GM18907 (cell line): ENCODE measurements at regions not wholly inside any gene's neighbourhood (a gene's known extent, or its start where the extent isn't known, plus 50 kb on each side); places are given as distances from the start of the nearest gene placed in this dataset.
"Not testable (repeated sequence)": the region's sequence is repeated elsewhere in the genome, so short reads cannot be mapped to it uniquely, and the experiment has no call there.

ENCODE experiments used
- ATAC-seq: cut with Tn5 transposase; IDR thresholded peaks from one replicate; pipeline ENCODE4 v1.9.1; 2021; ENCODE audit warnings: mild to moderate bottlenecking, moderate library complexity; ENCODE audit not compliant: unreplicated experiment

DNA sequence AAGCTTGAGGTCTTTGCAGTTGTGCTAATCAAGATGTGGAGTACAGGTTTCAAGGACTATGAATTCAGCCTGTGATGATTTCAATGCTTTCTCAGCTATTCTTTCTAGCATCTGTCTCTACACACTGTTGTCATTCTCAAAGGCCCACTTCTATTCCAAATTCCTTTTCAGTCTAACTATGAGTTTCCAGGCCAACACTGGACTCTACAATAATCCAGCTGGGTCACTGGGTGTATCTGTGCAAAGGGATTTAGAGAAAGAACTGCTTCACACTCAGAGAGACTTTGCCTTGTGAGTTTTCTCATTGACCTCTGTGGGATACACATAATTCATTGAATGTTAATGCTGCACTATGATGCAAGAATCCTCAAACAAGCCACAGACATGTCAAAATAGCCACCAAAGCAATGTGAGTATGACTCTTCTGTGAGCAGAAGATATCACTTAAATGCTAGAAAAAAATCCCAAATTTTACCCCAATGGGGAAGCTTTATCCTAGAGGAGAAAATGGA lies 171.8 kb upstream of the CLNK start:
- no peak for ATAC-seq

DNA sequence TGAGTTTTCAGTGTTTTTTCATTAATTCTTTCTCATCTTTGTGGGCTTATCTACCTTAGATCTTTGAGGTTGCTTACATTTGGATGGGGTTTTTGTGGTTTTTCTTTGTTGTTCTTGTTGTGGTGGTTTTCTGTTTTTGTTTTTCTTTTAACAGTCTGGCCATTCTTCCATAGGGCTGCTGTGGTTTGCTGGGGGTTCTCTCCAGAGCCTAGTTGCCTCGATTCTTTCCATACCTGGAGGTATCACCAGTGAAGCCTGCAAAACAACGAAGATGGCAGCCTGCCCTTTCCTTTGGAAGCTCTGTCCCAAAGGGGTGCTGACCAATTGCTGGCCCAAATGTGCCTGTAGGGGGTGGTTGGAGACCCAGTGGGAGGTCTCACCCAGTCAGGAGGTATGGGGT lies 168.6 kb upstream of the CLNK start:
- ATAC-seq: no peak

DNA sequence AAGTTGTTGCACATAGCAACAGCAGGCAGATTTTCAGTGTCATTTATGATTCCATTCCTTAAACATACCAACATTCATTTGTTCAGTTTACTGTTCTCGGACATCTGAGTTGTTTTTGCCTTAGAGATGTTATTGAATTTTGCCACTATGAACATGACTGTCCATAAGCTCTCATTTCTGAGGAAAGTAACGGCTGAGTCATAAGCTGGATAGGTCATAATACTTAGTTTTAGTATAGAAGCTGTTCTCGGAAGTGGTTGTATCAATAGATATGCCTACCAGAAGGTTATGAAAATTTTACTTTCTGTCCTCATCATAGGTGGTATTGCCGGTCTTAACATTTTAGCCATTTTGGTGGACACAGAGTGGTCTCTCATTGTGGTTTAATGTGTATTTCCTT lies 157.1 kb upstream of the CLNK start:
- ATAC-seq: no peak

DNA sequence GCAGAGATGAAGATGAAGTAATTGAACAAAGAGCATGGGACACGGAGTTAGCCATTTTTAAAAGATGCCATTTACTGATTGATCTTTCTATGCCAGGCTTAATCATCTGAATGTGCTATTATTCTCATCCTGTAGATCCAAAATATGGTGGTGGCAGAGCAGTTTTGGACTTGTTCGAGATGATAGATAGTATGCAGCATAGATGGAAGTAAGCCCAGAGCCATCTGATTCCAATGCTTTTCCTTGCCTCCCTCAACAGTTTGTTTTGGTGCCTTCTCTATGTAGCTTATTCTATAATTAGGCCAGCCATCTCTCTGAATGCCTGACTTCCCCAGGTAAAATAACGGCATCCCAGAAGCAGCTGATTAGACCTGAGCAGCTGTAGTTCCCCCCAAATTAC lies 152.6 kb upstream of the CLNK start:
- no peak for ATAC-seq

DNA sequence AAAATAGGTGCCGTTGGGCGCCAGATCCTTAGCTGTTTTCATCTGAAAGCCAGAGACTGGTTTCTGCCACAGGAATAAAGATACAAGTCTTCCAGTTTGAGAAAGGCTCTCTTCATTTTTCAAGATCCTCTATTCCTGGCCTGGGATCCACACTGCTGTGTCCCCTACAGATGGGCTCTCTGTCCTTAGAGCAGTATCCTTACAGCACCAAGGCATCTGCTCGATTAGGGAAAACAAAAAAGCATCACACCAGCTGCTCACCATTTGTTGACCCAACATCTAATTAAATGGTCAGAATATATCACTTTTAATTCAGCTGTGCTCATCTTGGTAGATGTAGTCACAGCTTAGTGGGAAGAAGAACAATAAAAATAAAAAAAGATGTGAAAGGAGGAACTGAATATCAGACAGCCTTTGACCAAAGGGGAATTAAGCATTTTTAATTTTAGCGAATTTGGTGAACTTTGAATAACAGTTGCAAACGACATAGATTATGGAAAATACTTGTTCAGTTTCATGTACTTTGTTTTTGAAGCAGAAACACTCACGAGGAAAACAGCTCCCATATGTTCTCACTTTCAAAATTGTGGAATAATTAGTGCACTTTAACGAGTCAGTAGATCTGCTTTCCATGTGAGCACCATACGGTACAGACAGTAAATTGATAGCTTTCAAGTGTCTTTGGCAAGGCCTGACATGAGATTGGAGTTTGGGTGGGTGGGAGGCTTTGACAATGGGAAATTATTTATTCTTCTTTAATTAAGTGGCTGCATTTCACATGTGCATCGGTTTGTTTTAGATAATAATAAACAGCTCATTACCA lies 148.4 kb upstream of the CLNK start:
- ATAC-seq: no peak

DNA sequence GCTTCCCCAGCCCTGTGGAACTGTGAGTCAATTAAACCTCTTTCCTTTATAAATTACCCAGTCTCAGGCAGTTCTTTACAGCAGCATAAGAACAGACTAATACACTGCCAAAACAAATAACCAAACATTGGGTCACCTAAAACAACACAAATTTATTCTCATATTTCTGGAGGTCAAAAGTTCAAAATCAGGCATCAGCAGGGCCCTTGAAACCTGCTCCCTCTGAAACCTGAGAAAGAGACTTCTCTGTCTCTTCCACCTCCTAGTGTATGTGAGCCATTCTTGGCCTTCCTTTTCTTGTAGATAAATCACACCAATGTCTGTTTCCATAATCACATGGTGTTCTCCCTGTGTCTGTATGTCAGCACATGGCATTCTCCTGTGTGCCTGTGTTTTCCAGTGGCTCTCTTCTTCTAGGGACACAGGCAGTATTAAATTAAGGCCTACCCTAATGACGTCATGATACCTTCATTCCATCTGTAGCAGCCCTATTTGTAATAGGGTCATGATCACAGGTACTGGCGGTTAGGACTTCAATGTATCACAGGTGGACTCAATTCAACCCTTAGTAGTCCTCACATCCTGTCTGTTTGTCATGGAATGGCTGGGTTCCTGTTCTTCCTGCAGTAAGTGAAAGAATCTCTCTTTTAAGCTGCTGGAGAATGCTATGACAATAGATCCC lies 147.3 kb upstream of the CLNK start:
- no peak for ATAC-seq

DNA sequence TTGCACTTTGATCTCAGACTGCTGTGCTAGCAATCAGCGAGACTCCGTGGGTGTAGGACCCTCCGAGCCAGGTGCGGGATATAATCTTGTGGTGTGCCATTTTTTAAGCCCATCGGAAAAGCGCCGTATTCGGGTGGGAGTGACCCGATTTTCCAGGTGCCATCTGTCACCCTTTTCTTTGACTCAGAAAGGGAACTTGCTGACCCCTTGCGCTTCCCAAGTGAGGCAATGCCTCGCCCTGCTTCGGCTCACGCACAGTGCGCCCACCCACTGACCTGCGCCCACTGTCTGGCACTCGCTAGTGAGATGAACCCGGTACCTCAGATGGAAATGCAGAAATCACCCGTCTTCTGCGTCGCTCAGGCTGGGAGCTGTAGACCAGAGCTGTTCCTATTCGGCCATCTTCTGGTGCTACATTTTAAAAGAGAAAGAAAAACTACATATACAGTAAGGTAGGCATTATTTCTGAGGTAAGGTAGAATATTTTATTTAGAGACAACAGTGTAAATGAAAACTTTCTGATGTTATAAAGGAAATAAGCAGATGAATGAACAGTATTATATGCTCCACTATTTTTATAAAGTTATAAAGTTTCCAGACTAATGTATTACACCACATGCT lies 144.5 kb upstream of the CLNK start:
- ATAC-seq: not testable (repeated sequence)

DNA sequence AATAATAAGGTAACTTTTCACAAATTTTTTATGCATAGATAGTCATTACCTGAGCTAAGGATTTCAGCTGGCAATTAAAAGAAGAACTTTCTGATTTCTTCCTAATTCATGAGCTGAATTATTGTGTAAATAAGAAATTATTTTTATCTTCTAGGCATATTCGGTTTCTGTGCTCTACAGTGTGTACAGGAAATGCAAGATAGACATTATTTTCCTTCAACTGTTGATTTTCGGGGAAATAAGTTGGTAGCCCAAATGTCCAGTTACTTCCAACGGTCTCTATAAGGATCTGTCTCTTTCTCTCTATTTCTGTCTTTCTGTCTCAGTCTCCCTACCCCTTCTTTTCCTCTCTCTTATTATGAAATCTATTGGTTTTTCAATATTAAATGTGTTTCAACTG lies 137.3 kb upstream of the CLNK start:
- no peak for ATAC-seq

DNA sequence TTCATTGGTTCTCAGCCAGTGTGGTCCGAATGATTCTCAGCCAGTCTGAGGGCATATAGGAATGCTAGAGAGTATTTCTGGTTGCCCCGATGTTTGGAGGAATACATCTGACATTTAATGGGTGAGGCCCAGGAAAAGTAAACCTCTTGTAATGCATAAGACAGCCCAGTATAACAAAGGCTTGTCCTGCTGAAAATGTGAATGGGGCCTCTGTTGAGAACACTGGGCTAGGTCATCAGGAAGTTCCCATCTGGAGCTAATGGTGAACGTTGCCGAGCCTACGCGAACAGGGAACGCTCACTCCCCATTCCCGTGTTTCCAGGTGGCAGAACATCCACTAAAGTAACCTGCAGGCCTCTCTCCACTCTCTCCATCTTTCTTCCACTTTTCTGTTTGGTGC lies 132.0 kb upstream of the CLNK start:
- no peak for ATAC-seq

DNA sequence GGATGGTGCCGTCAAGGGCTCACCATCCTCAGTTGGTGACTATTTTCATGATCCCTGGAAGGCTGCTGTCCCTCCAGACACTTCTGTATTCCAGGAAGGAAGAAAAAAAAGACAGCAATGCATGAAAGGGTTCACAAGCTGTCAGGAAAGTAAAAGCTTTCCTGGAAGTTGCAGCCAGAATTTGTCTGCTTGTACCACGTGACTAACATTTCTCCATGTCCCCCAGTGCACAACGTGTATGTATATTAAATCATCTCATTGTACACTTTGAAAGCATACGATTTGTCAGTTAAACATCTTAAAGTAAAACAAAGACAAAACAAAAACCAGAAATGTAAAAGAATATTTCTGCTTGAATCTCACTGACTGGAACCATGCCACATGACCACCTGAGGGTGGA lies 127.4 kb upstream of the CLNK start:
- no peak for ATAC-seq

DNA sequence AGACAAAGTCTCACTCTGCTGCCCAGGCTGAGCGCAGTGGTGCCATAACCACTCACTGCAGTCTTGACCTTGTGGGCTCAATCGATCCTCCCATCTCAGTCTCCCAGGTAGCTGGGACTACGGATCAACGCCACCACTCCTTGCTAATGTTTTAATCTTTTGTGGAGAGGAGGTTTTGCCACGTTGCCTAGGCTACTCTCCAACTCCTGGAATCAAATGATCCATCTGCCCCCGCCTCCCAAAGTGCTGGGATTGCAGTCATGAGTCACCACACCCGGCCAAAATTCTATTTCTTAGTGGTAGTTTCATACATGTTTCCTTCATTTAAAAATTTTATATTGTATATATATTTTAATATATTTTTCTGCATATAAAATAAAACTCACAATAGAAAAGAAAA lies 125.8 kb upstream of the CLNK start:
- no peak for ATAC-seq

DNA sequence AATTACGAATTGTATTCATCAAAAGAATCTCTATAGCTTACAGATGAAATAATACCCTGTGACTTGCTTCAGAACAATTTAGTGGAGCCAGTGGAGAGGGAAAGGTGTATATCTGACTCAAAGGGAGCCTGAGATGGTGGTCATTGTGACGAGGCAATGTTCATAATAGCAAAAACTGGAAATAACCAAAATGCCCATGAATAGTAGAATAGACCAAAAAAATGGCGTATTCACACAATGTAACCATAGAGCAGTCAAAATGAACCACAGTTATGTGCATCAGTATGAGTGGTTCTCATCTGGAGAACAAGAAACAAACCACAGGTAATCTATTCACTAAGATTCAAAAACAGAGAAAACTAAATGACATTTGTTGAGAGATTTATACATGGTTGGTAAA lies 125.3 kb upstream of the CLNK start:
- ATAC-seq: peak; percentile 77

DNA sequence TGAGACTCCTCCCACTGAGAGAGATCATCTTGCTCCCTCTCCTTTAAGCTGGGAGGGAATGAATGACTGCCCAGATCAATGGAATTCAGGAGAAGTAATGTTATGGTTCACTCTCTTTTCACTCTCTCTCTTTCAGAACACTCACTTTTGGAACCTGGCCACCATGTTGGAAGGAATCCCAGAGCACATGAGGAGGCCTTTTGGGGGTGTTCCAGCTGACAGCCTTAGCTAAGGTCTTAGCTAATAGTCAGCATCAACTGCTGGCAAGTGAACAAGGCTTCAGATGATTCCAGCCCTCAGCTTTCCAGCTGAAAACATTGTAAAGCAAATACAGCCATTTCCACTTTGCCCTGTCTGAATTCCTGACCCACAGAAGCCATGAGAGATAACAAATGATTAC lies 124.0 kb upstream of the CLNK start:
- no peak for ATAC-seq

DNA sequence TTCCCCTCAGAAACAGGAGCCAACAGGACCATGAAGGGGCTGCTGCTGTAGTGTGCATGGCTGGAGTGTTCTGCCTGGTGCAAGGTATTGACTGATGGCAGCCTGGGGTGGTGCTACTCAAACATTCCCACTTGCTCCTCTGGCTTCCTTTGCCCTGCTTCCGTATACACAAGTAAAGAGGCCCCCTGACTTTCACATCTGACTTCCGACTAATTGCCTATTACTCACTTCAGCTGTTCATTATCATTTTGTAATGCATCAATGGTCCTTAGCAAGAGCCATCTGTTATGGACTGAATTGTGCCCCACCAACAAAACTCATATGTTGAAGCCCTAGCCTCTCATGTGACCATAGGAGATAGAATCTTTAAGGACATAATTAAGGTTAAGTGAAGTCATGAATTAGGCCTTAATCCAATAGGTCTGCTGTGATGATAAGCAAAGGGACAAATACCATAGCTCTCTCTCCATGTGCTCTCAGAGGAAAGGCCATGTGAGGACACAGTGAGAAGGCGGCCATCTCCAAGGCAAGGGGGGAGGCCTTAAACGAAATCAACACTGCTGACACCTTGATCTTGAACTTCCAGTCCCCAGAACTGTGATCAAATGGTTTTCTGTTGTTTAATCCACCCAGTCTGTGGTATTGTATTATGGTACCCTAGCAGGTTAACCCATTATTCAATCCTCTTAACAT lies 122.5 kb upstream of the CLNK start:
- ATAC-seq: no peak

DNA sequence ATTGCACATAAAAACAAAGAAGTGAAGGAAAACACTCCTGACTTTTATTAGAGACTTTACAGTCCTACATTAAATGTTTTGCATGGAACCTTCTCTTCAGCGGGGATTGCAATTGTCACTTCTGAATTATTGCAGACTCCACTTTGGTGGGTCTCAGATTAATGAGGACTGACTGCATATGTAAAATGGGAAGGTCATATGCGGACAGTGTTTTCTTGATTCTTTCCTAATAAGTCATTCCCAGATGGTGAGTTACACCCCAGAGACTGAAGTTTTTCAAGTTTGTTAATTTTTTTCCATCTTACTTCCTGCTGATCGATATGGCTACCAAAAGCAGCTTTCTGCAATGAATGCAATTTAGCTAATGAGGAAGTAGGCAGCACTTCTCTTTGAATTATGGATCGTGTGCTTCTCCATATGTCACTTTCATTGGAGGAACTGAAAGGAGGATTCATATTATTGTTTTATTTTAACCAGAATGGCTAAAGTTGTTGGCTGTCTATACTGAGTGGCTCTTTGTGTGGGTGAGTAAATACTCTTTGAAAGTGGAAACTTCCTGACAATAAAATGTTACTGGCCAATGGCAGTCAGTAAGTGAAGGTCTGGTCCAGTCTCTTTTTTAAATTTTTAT lies 119.3 kb upstream of the CLNK start:
- no peak for ATAC-seq

DNA sequence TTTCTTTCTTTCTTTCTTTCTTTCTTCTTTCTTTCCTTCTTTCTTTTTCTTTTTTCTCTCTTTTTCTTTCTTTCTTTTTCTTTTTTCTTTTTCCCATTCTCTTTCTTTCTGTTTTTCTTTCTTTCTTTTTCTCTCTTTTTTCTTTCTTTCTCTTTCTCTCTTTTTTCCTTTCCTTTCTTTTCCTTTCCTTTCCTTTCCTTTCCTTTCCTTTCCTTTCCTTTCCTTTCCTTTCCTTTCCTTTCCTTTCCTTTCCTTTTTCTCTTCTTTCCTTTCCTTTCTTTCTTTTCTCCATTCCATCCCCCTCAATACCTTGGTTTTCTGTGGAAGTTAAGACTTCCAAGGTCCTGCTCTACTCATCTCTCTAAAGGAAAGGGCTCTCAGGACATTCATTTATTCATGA lies 102.8 kb upstream of the CLNK start:
- no peak for ATAC-seq

DNA sequence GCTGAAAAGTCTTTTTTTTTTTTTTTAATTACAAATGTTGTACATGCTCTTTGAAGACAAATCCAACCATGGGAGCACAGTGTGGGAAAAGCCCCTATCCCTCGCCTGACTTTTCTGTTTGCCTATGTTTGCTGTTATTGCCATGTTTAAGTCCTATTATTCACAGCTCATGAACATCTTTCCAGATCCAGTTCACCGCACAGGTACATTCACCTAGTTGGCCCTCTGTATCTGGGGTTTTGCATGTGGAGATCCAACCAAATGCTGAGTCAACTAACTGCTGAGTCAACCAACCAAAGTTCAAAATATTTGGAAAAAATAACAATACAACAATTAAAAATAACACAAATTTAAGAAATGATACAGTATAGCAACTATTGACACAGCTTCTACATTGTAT lies 100.1 kb upstream of the CLNK start:
- no peak for ATAC-seq

DNA sequence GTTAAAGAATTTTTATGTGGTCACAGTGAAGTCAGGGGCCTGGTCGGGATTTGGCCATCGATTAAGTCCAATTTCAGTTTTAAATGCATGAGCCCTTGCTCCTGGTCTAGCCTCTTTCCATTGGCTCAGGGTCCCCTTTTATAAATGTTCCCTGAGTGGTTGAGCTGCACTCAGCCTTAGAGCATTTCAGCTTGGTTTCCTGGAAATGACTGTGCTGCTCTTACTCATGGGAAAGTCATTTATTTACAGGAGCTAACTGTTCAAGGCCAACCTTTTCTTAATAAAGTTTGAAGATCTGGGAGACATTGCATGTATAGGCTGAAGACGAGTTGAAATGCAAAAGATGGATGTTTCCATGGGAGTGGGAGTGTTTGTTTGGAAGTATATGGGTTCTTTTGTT lies 98.8 kb upstream of the CLNK start:
- no peak for ATAC-seq

DNA sequence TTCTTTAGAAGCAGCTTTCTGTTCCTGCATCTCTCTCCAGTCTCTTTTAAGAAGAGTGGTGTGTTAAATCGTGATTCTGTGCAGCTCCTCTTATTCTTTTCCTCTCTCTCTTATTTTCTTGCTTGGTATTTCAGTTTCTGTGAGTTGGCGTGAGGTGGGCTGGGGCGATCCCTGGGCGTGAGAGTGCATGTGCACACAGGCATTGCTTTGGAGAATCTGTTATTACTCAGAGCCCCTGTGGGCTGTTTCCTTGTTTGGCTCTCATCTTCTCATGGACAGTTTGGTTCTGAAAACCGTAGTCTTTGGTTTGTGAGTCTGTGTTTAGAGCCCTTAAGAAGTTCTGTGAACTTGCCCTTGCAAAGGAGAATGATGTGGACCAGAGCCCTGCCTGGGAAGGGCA lies 97.2 kb upstream of the CLNK start:
- peak; percentile 60 for ATAC-seq

DNA sequence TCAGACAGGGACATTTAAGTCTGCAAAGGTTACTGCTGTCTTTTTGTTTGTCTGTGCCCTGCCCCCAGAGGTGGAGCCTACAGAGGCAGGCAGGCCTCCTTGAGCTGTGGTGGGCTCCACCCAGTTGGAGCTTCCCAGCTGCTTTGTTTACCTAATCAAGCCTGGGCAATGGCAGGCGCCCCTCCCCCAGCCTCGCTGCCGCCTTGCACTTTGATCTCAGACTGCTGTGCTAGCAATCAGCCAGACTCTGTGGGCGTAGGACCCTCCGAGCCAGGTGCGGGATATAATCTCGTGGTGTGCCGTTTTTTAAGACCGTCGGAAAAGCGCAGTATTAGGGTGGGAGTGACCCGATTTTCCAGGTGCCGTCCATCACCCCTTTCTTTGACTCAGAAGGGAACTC lies 96.2 kb upstream of the CLNK start:
- ATAC-seq: not testable (repeated sequence)

DNA sequence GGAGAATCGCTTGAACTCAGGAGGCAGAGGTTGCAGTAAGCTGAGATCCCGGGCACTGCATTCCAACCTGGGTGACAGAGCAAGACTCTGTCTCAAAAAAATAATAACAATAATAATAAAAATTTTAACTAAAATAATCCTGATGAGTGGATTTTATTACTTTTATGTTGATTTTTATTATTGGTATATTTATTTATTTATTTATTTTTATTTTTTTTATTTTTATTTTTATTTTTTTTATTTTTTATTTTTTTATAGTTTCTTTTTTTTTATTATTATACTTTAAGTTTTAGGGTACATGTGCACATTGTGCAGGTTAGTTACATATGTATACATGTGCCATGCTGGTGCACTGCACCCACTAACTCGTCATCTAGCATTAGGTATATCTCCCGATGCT lies 90.6 kb upstream of the CLNK start:
- ATAC-seq: not testable (repeated sequence)
